Panc1 (cell line): ENCODE measurements at regions not wholly inside any gene's neighbourhood (a gene's known extent, or its start where the extent isn't known, plus 50 kb on each side); places are given as distances from the start of the nearest gene placed in this dataset.

Experiments used
- ATAC-seq: fragments of 200-7000 bp; cut with Tn5 transposase; 2 replicates; pipeline ENCODE4 v1.9.1; 2020; ENCODE audit warnings: mild to moderate bottlenecking, moderate library complexity
- BruUV-seq: library from RNA; stranded (reverse); fragments of 400-500 nt; replicated peaks from 2 replicates; lab custom pipeline; 2021; lab: Mats Ljungman, UMichigan
- CTCF ChIA-PET: fragments of 300-600 bp; sonication (Branson Sonifier 250); formaldehyde crosslinking; loops from one replicate; lab custom pipeline; 2022; ENCODE audit warnings: antibody characterized with exemption; lab: Charles Lee
- POLR2A ChIA-PET: fragments of 300-600 bp; sonication (Branson Sonifier 250); formaldehyde crosslinking; loops from one replicate; lab custom pipeline; 2022; ENCODE audit warnings: antibody characterized with exemption; lab: Charles Lee
- DNase-seq: peaks from one replicate; pipeline ENCODE4 v3.0.0-alpha.2; 2010; ENCODE audit warnings: low read depth, low spot score
- H3K27ac ChIP-seq: 2 replicates; pipeline ENCODE4 v1.5.1; 2011; ENCODE audit warnings: mild to moderate bottlenecking, low read length, inconsistent platforms
- H3K27me3 ChIP-seq: fragments of 200-500 bp; sonication (Bioruptor generic); 2 replicates; pipeline ENCODE4 v1.6.0; 2014; ENCODE audit warnings: low read length, inconsistent platforms; ENCODE audit not compliant: control insufficient read depth, insufficient read depth
- H3K36me3 ChIP-seq: fragments of 200-500 bp; sonication (Bioruptor generic); 2 replicates; pipeline ENCODE4 v1.5.1; 2014; ENCODE audit warnings: inconsistent platforms, mild to moderate bottlenecking, low read length, moderate library complexity; ENCODE audit not compliant: control insufficient read depth, insufficient read depth
- H3K4me1 ChIP-seq: 2 replicates; pipeline ENCODE4 v1.5.1; 2011; ENCODE audit warnings: inconsistent platforms, mild to moderate bottlenecking, low read length, moderate library complexity; ENCODE audit not compliant: control insufficient read depth, insufficient read depth
- H3K4me3 ChIP-seq, 2 experiments: 2 replicates each; pipeline ENCODE4 v1.5.1; 2011 to 2012; ENCODE audit warnings: low read depth in 2 of 2, low read length in 2 of 2, mild to moderate bottlenecking in 2 of 2, inconsistent platforms in 1 of 2, moderate library complexity in 1 of 2
- H3K9me3 ChIP-seq: fragments of 200-500 bp; sonication (Bioruptor generic); 2 replicates; pipeline ENCODE4 v1.5.1; 2014; ENCODE audit warnings: low read depth, mild to moderate bottlenecking, inconsistent platforms, low read length, moderate library complexity; ENCODE audit not compliant: control insufficient read depth, insufficient read depth
- POLR2AphosphoS5 ChIP-seq: IDR thresholded peaks from 2 replicates; pipeline ENCODE4 v1.6.1; 2012; ENCODE audit warnings: mild to moderate bottlenecking, low read depth, low read length, moderate library complexity
- SIN3A ChIP-seq: IDR thresholded peaks from 2 replicates; pipeline ENCODE4 v1.6.1; 2012; ENCODE audit warnings: low read depth, mild to moderate bottlenecking, low read length, moderate library complexity, borderline replicate concordance; ENCODE audit not compliant: insufficient read depth
- TCF7L2 ChIP-seq: IDR thresholded peaks from 2 replicates; pipeline ENCODE4 v1.6.1; 2011; ENCODE audit warnings: mild to moderate bottlenecking, low read depth, low read length, inconsistent platforms
- in situ Hi-C: cut with HindIII; loops from 2 replicates; pipeline ENCODE4 v1.10.0; 2016; ENCODE audit warnings: low sequenced_read_pairs, low pct_unique_long_range_greater_than_20kb
- intact Hi-C: fragments of 100-400 bp; cut with micrococcal nuclease; formaldehyde crosslinking; loops from one replicate; pipeline ENCODE4 v1.10.0; 2022; ENCODE audit not compliant: unreplicated experiment
- TF ChIP-seq, protein P1 (sequence below): fragments of 450-650 bp; IDR thresholded peaks from 2 replicates; pipeline ENCODE4 v1.5.1; 2017; ENCODE audit warnings: mild to moderate bottlenecking
- TF ChIP-seq, protein P2 (sequence below), 2 experiments: IDR thresholded peaks; 2 replicates each; pipeline ENCODE4 v1.6.1; 2011 to 2012; ENCODE audit warnings: low read depth in 2 of 2, control low read depth in 1 of 2, low read length in 1 of 2, mild to moderate bottlenecking in 1 of 2, moderate library complexity in 1 of 2; ENCODE audit not compliant: insufficient read depth in 1 of 2

DNA sequence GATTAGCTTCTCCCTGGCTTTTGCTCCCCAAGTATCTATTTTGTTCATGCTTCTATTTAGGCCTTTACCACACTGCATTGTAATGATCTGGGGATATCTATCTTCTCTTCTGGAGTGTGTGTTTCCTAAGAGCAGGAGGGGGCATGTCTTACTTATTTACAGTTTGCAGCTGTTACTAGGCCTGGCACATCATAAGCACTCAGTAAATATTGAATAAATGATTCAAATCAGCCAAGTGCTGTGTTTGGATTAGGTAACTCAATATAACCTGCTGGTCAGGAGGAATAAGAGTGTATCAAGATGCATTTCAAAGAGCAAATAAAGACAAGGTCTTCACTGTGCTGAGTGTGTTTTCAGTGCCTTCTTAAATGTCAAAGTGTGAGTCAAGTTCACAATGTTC, 186.1 kb downstream of the FOXG1 start:
- no peak for TF ChIP-seq POLR2AphosphoS5
- TF ChIP-seq TCF7L2: no peak
- ChIA-PET CTCF (no interaction called here), POLR2A (no interaction called here)
- H3K27me3 ChIP-seq: no peaks in the 10 kb centered on the region
- BruUV-seq: no TSS peak
- no peak overlapping the region for H3K27ac ChIP-seq
- intact Hi-C loops: no loop called here
- H3K4me1 ChIP-seq: no peaks in the 10 kb centered on the region
- in situ Hi-C loops: no loop called here
- H3K4me3 ChIP-seq: no peak overlapping the region
- DNase-seq (no peak), ATAC-seq (no peak)
- H3K36me3 ChIP-seq: no peaks in the 10 kb centered on the region
- H3K9me3 ChIP-seq: no peaks in the 10 kb centered on the region

DNA sequence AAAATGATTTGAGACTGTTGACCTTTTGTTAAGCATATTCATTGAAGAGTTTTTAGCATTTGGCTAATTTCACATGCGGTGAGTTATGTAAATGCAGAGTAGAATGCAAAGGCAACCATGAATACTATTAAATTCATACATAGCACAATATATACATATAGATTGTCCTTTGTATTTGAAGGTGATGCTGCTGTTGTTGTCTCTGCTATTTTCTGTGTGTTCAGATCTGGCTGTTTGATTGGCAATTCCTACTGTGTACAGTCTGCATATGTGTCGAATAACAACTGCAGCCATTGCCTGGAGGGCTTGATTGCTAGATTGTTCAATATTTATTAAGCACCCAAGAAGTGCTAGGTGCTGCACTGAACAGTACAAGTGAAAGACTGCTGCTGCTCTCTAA, 187.4 kb downstream of the FOXG1 start:
- ChIA-PET CTCF (no interaction called here), POLR2A (no interaction called here)
- H3K9me3 ChIP-seq: no peaks in the 10 kb centered on the region
- in situ Hi-C loops: no loop called here
- ATAC-seq (no peak), DNase-seq (no peak)
- no TSS peak for BruUV-seq
- H3K27me3 ChIP-seq: no peaks in the 10 kb centered on the region
- intact Hi-C loops: no loop called here
- no peak overlapping the region for H3K27ac ChIP-seq
- no peak overlapping the region for H3K4me3 ChIP-seq
- no peaks in the 10 kb centered on the region for H3K36me3 ChIP-seq
- TF ChIP-seq, protein P1, sequence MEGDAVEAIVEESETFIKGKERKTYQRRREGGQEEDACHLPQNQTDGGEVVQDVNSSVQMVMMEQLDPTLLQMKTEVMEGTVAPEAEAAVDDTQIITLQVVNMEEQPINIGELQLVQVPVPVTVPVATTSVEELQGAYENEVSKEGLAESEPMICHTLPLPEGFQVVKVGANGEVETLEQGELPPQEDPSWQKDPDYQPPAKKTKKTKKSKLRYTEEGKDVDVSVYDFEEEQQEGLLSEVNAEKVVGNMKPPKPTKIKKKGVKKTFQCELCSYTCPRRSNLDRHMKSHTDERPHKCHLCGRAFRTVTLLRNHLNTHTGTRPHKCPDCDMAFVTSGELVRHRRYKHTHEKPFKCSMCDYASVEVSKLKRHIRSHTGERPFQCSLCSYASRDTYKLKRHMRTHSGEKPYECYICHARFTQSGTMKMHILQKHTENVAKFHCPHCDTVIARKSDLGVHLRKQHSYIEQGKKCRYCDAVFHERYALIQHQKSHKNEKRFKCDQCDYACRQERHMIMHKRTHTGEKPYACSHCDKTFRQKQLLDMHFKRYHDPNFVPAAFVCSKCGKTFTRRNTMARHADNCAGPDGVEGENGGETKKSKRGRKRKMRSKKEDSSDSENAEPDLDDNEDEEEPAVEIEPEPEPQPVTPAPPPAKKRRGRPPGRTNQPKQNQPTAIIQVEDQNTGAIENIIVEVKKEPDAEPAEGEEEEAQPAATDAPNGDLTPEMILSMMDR: no peak
- TF ChIP-seq TCF7L2 (no peak), SIN3A (no peak), POLR2AphosphoS5 (no peak)
- TF ChIP-seq, protein P2, sequence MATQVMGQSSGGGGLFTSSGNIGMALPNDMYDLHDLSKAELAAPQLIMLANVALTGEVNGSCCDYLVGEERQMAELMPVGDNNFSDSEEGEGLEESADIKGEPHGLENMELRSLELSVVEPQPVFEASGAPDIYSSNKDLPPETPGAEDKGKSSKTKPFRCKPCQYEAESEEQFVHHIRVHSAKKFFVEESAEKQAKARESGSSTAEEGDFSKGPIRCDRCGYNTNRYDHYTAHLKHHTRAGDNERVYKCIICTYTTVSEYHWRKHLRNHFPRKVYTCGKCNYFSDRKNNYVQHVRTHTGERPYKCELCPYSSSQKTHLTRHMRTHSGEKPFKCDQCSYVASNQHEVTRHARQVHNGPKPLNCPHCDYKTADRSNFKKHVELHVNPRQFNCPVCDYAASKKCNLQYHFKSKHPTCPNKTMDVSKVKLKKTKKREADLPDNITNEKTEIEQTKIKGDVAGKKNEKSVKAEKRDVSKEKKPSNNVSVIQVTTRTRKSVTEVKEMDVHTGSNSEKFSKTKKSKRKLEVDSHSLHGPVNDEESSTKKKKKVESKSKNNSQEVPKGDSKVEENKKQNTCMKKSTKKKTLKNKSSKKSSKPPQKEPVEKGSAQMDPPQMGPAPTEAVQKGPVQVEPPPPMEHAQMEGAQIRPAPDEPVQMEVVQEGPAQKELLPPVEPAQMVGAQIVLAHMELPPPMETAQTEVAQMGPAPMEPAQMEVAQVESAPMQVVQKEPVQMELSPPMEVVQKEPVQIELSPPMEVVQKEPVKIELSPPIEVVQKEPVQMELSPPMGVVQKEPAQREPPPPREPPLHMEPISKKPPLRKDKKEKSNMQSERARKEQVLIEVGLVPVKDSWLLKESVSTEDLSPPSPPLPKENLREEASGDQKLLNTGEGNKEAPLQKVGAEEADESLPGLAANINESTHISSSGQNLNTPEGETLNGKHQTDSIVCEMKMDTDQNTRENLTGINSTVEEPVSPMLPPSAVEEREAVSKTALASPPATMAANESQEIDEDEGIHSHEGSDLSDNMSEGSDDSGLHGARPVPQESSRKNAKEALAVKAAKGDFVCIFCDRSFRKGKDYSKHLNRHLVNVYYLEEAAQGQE (IDR thresholded peaks at IDR 0.05; ENCODE audit: insufficient read depth in 1 of 2, low read depth in 2 of 2, low read length in 1 of 2): no peak
- H3K4me1 ChIP-seq: no peaks in the 10 kb centered on the region

DNA sequence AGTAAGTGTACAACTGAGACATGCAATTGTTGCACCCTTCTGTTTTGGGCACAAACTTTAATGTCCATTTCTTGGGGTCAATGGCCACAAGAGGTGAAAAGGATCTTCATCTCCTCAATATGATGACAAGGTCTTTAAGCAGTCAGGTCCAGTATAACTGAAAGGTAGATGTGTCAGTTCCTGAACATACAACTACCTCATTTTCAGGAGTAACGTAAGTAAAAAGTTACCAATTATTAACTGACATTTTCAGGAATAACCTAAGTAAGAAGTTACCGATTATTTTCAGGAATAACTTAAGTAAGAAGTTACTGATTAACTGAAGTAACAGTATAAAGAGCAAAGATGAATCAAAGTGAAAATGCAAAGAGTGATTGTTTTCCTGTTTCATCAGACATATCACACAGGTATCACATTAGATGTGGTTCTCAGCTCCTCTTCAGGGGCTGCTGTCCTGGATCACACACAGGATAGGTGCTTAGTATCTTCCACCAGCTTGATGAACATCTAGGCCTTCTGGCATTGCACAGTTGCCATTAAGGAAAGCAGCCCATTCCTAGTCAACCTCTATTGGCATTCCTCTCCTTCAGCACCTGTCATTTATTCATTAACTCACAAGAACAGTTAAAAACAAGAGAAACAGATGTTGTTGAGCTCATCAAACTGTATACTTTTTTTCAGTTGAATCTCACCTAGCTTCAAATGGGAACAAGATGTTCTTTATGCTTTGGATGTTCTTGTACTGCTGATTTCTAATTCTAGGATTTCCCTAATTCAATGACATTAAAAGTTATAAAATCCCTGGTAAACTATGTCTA, 200.0 kb downstream of the FOXG1 start:
- ChIA-PET CTCF (no interaction called here), POLR2A (no interaction called here)
- Histone ChIP-seq H3K9me3 (no peaks in the 10 kb centered on the region), H3K27ac (no peak overlapping the region), H3K27me3 (no peaks in the 10 kb centered on the region), H3K36me3 (no peaks in the 10 kb centered on the region), H3K4me3 (no peak overlapping the region), H3K4me1 (no peaks in the 10 kb centered on the region)
- DNase-seq (no peak), ATAC-seq (no peak)
- intact Hi-C loops (no loop called here), in situ Hi-C loops (no loop called here)
- TF ChIP-seq, protein P1: no peak
- TF ChIP-seq POLR2AphosphoS5 (no peak), TCF7L2 (no peak), SIN3A (no peak)
- TF ChIP-seq, protein P2 (IDR thresholded peaks at IDR 0.05; ENCODE audit: insufficient read depth in 1 of 2, low read depth in 2 of 2, low read length in 1 of 2): no peak
- BruUV-seq: no TSS peak
